Spleen (tissue), 11 donors: ENCODE measurements at regions not wholly inside any gene's neighbourhood (a gene's known extent, or its start where the extent isn't known, plus 50 kb on each side); places are given as distances from the start of the nearest gene placed in this dataset.

Experiments
- DNase-seq: peaks from one replicate; pipeline ENCODE4 v3.0.0-alpha.2; 2020
- H3K27ac ChIP-seq, 8 donors: fragments of 200-600 bp; sonication (generic) in 7 of 8; 1 replicate in 4 of 8; 2 replicates in 4 of 8; pipeline versions ENCODE4 v1.5.0 to v1.8.0; 2016 to 2021; ENCODE audit warnings: inconsistent platforms in 4 of 8, mild to moderate bottlenecking in 4 of 8, moderate library complexity in 1 of 8
- H3K27me3 ChIP-seq, 7 donors: fragments of 200-600 bp; sonication (generic) in 6 of 7; replicated peaks in 1 of 7; 1 replicate in 4 of 7; 2 replicates in 3 of 7; pipeline versions ENCODE4 v1.5.0 to v1.8.0; 2016 to 2021; ENCODE audit warnings: inconsistent platforms in 3 of 7, mild to moderate bottlenecking in 1 of 7
- H3K36me3 ChIP-seq, 6 donors: fragments of 200-600 bp; sonication (generic) in 5 of 6; 1 replicate in 4 of 6; 2 replicates in 2 of 6; pipeline versions ENCODE4 v1.5.0 to v1.8.0; 2016 to 2021; ENCODE audit warnings: inconsistent platforms in 2 of 6
- H3K4me1 ChIP-seq, 6 donors: fragments of 200-600 bp; sonication (generic) in 5 of 6; 1 replicate in 3 of 6; 2 replicates in 3 of 6; pipeline versions ENCODE4 v1.5.0 to v1.8.0; 2016 to 2021; ENCODE audit warnings: inconsistent platforms in 3 of 6
- H3K4me3 ChIP-seq, 8 donors: fragments of 200-600 bp; sonication (generic) in 7 of 8; 1 replicate in 4 of 8; 2 replicates in 4 of 8; pipeline versions ENCODE4 v1.5.0 to v1.8.0; 2016 to 2021; ENCODE audit warnings: inconsistent platforms in 4 of 8, mild to moderate bottlenecking in 4 of 8, moderate library complexity in 2 of 8
- H3K9me3 ChIP-seq, 8 donors: fragments of 200-600 bp; sonication (generic) in 7 of 8; 1 replicate in 4 of 8; 2 replicates in 4 of 8; pipeline versions ENCODE4 v1.5.0 to v1.8.0; 2016 to 2021; ENCODE audit warnings: inconsistent platforms in 4 of 8
- CTCF ChIP-seq, 11 experiments: fragments of 200-600 bp in 7 of 11; fragments of 450-650 bp in 4 of 11; sonication (generic) in 4 of 11; IDR thresholded peaks in 8 of 11; conservative IDR thresholded peaks in 3 of 11; 1 replicate in 7 of 11; 2 replicates in 4 of 11; pipeline versions ENCODE4 v1.4.0 to v1.8.0; 2016 to 2021; ENCODE audit warnings: antibody characterized with exemption in 11 of 11, inconsistent platforms in 4 of 11, mild to moderate bottlenecking in 1 of 11
- POLR2A ChIP-seq, 3 donors: fragments of 450-650 bp; IDR thresholded peaks; one replicate each; pipeline ENCODE4 v1.5.1; 2017; ENCODE audit warnings: antibody characterized with exemption in 3 of 3, mild to moderate bottlenecking in 1 of 3
- POLR2AphosphoS5 ChIP-seq, 3 donors: sonication (generic); formaldehyde crosslinking; IDR thresholded peaks; one replicate each; pipeline ENCODE4 v1.5.1; 2017; ENCODE audit warnings: antibody characterized with exemption in 3 of 3
- WGBS, 5 donors: extraction: QIAGEN DNeasy Blood & Tissue Kit in 3 of 5; methylation state at CpG; one replicate each; pipeline versions ENCODE4 v1.1.5 to v1.1.7; 2013 to 2018; 5-methylcytosine and 5-hydroxymethylcytosine counted together
- intact Hi-C: fragments of 100-400 bp; cut with DNase I; formaldehyde crosslinking; loops from one replicate; pipeline ENCODE4 v1.15.0; 2023; ENCODE audit warnings: low total_unique reads
- donor health status: healthy with polysubstance abuse.
- donor health status: DM: no; HTN: no; CAD: no; lungs with moderate emphysema.
- donor health status: DM: no; HTN: no; CAD: no.
- donor health status: Bipolar disorder and iron deficiency.
- donor health status: healthy.
- donor health status: DM: no; HTN: no; CAD: no.
- donor health status: DM: yes; HTN: yes; CAD: no.

DNA sequence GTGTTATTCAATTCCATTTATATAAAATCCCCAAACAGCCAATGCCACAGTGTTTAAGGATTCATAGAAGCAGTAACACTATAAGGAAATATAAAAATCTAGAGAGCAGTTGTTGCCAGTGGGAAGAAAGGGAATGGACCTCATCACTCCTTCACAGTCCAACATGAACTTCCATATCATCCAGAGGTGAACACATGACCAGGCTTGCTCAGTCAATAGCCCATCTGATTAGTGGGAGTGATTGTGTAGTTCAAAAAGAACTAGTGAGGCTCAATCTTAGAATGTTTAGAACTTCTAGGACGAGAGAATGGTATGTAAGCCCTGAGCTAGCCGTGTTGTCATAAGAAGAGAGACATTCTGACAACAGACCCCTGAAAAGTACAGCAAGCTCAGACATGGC is 314.1 kb downstream of the LIG4 start:
- no peak for DNase-seq
- Histone ChIP-seq H3K36me3 (no peaks in the 10 kb centered on the region), H3K27me3 (no peaks in the 10 kb centered on the region), H3K9me3 (peaks cover 0 to 14% (median 0%) of the 10 kb centered on the region in 8 donors), H3K4me3 (no peak overlapping the region), H3K27ac (no peak overlapping the region), H3K4me1 (no peaks in the 10 kb centered on the region)
- intact Hi-C loops, result no loop called here
- TF ChIP-seq POLR2A (IDR thresholded peaks at IDR 0.05) (no peak), POLR2AphosphoS5 (IDR thresholded peaks at IDR 0.05) (no peak), CTCF (IDR thresholded peaks at IDR 0.05 in 8 of 11, conservative IDR thresholded peaks at IDR 0.05 in 3 of 11) (no peak)
- 72 to 83% (median 74%) methylated on average over 2 of the region's 2 CpGs for WGBS, 5 donors

- 30 to 41% (median 36%) methylated on average over 2 of the region's 2 CpGs for WGBS, 5 donors
Observed at GRCh38 chr13:107900775-107901174, 314.6 kb downstream of the LIG4 start.

DNA sequence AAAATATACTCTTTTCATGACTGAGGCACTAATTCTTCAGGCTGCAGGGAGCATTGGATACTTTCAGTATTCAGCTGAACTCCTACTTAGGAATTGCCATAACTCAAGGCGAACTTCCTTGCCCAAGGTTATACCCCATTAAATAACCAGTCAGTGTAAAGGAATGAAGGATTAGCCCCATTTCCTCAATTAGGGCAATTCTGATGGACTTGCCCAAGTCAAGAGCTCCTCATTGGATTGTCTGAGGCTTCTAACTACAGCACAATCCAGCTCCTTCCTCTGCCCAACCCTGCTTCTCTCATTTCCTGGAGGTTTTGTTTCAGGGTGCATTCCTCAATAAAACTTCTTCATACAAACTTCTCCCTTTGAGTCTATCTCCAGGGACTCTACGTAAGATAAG is 329.2 kb downstream of the LIG4 start:
- intact Hi-C loops, result no loop called here
- no peaks in the 10 kb centered on the region for H3K4me1 ChIP-seq
- no peak for DNase-seq
- WGBS, 5 donors, result 45 to 81% (median 76%) methylated on average over 2 of the region's 2 CpGs
- peaks cover 0 to 44% (median 10%) of the 10 kb centered on the region in 8 donors for H3K9me3 ChIP-seq
- no peaks in the 10 kb centered on the region for H3K36me3 ChIP-seq
- TF ChIP-seq POLR2AphosphoS5 (IDR thresholded peaks at IDR 0.05) (no peak), POLR2A (IDR thresholded peaks at IDR 0.05) (no peak), CTCF (IDR thresholded peaks at IDR 0.05 in 8 of 11, conservative IDR thresholded peaks at IDR 0.05 in 3 of 11) (no peak)
- no peaks in the 10 kb centered on the region for H3K27me3 ChIP-seq
- H3K27ac ChIP-seq, result no peak overlapping the region
- no peak overlapping the region for H3K4me3 ChIP-seq

More at GRCh38 chr13:107900775-107901174, 314.6 kb downstream of the LIG4 start:
- H3K27me3 ChIP-seq, result no peaks in the 10 kb centered on the region
- intact Hi-C loops, result no loop called here
- H3K27ac ChIP-seq, result no peak overlapping the region
- no peaks in the 10 kb centered on the region for H3K4me1 ChIP-seq
- H3K4me3 ChIP-seq, result no peak overlapping the region
- H3K36me3 ChIP-seq, result no peaks in the 10 kb centered on the region
- no peak for DNase-seq
- H3K9me3 ChIP-seq, result peaks cover 0 to 14% (median 0%) of the 10 kb centered on the region in 8 donors
- TF ChIP-seq CTCF (IDR thresholded peaks at IDR 0.05 in 8 of 11, conservative IDR thresholded peaks at IDR 0.05 in 3 of 11) (no peak), POLR2AphosphoS5 (IDR thresholded peaks at IDR 0.05) (no peak), POLR2A (IDR thresholded peaks at IDR 0.05) (no peak)

DNA sequence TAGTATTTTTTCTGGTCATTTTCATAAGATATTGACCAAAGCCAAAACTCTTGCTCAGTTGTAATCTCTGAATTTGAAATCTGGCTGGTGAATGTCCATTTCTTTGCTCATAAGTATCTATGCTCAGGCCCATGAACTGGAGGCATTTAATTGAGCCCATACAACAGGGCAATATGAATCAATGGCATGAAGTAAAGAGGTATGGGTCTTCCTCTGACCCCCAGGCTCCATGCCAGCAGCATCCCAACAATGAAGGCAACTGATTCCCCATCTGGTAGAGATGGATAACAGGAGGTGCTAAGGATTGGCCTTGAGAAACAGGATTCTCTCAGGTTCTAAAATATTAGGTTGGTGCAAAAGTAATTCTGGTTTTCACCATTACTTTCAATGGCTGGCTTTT is 330.8 kb downstream of the LIG4 start:
- H3K4me3 ChIP-seq, result no peak overlapping the region
- no peak overlapping the region for H3K27ac ChIP-seq
- peaks cover 0 to 47% (median 10%) of the 10 kb centered on the region in 8 donors for H3K9me3 ChIP-seq
- no peaks in the 10 kb centered on the region for H3K27me3 ChIP-seq
- TF ChIP-seq POLR2AphosphoS5 (IDR thresholded peaks at IDR 0.05) (no peak), POLR2A (IDR thresholded peaks at IDR 0.05) (no peak), CTCF (IDR thresholded peaks at IDR 0.05 in 8 of 11, conservative IDR thresholded peaks at IDR 0.05 in 3 of 11) (no peak)
- DNase-seq, result no peak
- intact Hi-C loops, result no loop called here
- no peaks in the 10 kb centered on the region for H3K36me3 ChIP-seq
- H3K4me1 ChIP-seq, result no peaks in the 10 kb centered on the region
